Epithelial cell of prostate (primary cell): ENCODE measurements at regions not wholly inside any gene's neighbourhood (a gene's known extent, or its start where the extent isn't known, plus 50 kb on each side); places are given as distances from the start of the nearest gene placed in this dataset.
"Not testable (repeated sequence)": the region's sequence is repeated elsewhere in the genome, so short reads cannot be mapped to it uniquely, and the experiment has no call there.

ENCODE experiments used
- DNase-seq: peaks from one replicate; pipeline ENCODE4 v3.0.0-alpha.2; 2011; ENCODE audit warnings: low read depth, low spot score
- H3K27ac ChIP-seq: fragments of 450-650 bp; 2 replicates; pipeline ENCODE4 v1.5.1; 2017; ENCODE audit warnings: mild to moderate bottlenecking

GRCh38 chr6:132063738-132064137, 112.6 kb upstream of the CCN2 start:
- peak overlapping the region; percentile 5 for H3K27ac ChIP-seq
- DNase-seq = peak; percentile 48

- H3K27ac ChIP-seq = peak overlapping the region; percentile 5
- DNase-seq = no peak
These were observed 112.0 kb upstream of the CCN2 start for GRCh38 chr6:132063204-132063603.

DNA sequence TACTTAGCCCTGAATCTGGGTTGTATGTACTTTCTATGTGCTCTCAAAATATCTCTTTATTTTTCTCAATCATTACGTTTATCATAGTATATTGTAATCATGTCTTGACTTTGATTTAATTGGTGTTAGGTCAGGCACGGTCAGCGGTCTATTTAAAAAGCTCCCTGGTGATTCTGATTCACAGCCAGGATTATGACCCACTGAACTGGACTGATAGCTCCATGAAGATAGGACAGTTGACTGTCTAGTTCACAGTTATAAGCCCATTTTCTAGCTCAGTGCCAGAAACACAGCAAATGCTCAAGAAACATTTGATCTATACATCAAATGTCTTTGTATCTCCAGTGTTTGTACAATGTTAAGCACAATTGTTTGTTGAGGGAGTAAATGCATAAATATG, 111.5 kb upstream of the CCN2 start:
- DNase-seq = no peak
- H3K27ac ChIP-seq = no peak overlapping the region

GRCh38 chr6:132061381-132061780, 110.2 kb upstream of the CCN2 start:
- H3K27ac ChIP-seq = no peak overlapping the region
- no peak for DNase-seq

DNA sequence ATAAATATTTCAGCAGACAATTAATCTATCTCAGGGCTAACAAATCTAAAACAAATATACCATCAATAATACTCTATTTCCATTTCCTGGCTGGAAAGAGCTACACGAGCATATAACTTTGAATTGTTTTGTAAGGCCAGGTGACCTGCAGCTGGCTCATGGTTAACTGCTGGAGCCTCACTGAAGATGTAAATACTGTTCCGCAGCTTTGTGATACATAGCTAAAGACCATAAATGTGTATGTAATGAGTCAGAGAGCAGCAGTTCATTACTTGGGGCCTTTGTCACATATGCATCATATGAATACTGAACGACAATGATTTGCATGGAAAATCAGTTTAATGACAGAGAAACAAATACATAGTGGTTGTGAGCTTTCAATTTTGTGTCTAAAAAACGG, 109.4 kb upstream of the CCN2 start:
- peak overlapping the region; percentile 24 for H3K27ac ChIP-seq
- peak; percentile 58 for DNase-seq

DNA sequence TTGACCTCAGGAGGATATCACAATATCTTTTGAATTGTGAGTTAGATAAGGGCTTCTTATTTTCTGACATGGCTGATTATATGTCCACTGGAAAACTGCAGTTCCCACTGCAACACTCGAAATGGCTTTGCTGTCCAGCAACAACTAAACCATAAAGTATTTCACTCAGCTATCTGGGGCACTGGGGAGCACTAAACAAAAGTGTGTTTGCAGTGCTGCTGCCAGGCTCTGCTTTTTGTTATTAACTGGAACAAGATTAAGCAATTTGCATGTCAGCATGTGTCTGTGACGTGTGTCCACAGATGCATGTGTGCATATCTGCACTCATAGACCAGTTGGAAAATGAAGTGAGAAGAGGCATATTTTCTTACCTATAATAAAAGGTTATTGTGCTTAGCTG, 107.8 kb upstream of the CCN2 start:
- H3K27ac ChIP-seq = no peak overlapping the region
- no peak for DNase-seq

DNA sequence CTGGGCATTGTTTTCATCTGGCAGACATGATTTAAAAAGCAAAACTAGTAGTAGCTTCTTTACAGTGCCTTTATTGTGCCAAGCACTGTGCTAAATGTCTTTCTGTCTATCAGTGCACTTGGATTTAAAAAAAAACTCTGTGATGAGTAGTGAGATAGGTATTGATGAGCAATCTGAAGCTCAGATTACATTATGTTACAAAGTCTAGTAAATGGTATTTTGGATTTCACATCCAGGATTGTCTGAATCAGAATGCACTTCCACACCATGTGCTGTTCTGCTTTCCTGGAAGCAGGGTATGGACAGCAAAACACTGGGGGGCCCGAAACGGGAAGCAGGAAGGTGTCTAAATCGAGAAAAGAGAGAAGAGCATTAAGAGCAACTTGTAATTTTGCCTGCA, 103.4 kb upstream of the CCN2 start:
- no peak for DNase-seq
- H3K27ac ChIP-seq = peak overlapping the region; percentile 49

DNA sequence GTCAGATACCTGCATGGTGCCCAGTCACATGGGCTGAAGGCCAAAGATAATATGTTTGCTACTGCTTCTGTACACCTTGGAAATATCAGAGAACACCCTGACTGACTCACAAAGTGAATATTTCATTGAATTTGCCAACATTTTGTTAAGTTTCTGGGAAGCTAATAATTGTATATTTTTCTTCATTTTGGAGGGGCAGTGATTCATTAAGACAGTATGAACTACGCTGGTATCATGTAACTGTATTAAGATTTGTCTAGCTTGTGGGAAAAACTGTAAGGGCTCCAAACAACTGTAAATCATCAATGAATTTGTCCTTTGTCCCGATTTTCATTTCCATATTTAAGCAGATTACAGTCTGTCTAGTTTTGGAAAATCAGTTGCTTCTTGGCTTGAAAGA, 102.3 kb upstream of the CCN2 start:
- no peak overlapping the region for H3K27ac ChIP-seq
- DNase-seq = no peak

DNA sequence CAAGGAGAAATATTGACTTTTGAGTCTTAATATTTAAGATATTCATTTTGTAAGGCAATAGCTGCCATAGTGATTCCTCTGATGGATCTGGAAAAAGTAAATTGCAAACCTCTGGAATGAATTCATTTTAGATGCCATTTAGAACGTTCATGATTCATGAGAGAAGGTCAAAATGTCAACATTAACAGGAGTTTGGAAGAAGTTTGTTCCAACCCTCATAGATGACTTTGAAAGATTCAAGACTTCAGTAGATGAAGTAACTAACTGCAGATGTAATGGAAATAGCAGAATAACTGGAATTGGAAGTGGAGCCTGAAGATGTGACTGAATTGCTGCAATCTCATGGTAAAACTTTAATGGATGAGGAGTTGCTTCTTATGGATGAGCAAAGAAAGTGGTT, 100.9 kb upstream of the CCN2 start:
- H3K27ac ChIP-seq = no peak overlapping the region
- DNase-seq = no peak

GRCh38 chr6:132045877-132046276, 94.7 kb upstream of the CCN2 start:
- H3K27ac ChIP-seq = no peak overlapping the region
- no peak for DNase-seq

DNA sequence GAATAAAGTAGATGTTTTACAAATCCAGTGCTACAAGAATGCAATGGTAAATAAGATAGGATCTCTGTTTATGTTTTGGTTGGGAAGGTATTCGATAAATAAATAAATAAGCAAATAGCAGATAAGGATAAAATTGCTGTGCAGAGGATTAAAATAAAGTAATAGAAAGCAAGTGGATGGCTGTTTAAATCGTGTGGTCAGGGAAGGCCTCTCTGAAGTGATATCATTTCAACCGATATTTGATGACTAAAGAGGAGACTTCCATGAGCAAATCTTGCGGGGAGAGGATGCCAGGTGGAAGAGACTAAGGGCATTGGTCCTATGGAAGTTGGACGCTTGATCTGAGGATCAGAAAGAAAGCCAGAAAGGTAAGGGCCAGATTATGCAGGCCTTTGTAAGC, 92.0 kb upstream of the CCN2 start:
- H3K27ac ChIP-seq = no peak overlapping the region

DNA sequence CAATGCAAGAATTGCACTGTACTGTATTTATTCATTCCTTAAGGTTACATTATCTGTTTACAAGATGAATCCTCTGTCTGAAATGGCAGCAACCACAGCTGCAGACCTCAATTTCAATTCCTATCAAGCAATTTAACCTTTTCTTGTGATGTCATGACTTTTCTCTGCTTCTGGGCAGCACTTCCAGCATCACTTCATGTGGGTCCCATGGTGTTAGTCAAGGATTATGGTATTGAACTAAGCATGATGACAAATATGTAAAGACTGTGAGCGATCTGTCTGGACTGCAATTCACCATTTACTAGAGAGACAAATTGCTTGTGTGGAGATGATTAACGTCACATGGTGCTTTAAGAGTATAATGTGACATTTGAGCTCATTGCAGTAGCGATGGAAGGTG, 90.5 kb upstream of the CCN2 start:
- no peak for DNase-seq
- H3K27ac ChIP-seq = no peak overlapping the region

More for the DNA sequence above, 92.0 kb upstream of the CCN2 start:
- DNase-seq = no peak

- no peak overlapping the region for H3K27ac ChIP-seq
- DNase-seq = no peak
These were observed 76.9 kb upstream of the CCN2 start for GRCh38 chr6:132028029-132028428.

- no peak for DNase-seq
- H3K27ac ChIP-seq = no peak overlapping the region
These were observed 74.3 kb upstream of the CCN2 start for GRCh38 chr6:132025468-132025867.

DNA sequence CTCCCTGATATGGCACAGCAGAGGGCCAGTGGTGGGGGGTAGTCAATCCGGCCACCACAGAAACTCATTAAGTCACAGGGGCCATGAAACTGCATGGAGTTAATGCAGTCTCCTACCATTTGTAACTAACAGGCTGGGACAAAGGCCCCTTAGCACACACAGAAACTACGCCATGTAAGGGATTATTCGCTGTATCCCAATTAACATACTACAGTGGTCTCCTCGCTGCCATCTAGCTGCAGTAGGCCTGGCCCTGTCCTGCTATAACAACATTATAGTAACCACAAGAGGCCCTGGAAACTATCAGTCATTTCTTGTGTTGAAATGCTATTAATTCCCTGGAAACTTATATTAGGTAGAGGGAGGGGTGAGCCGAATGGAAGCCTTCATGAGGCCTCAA, 72.3 kb upstream of the CCN2 start:
- H3K27ac ChIP-seq = no peak overlapping the region
- DNase-seq = no peak

DNA sequence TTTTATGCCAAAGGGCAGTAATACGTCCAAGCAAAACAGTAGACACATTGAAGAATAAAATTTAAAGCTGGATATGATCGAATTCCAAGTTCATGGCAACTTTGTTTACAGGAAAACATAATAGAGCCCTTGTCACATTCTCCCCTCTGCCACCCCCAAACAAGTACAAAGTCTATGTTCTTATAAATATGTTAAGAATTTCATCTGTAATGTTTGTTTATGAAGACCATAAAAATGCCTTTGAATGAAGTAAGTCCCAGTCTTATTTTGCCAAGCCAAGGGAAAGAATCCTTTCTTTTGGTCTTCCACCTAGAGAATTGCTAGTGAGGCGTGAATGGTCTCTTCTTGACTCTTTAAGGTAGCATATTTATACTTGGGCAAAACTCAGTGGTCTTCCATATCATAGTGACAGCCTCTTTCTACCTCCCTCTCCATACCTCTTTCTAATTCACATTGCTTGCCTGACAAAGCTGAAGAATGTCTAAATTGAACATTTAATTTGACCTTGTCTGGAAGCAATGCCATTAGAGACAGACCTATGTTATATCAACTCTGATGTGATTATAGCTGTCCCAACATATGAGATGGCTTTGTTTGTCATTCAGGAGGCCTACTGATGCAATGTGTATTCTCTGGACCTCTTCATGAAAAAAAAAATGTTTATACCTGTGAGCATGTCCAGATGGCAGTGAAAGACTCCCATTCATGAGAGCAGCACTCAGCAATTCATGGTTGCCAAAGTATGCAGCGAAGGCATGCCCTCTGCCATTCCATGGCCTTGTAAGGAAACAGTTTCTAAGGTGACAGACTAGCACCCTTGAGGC, 70.6 kb upstream of the CCN2 start:
- no peak for DNase-seq
- no peak overlapping the region for H3K27ac ChIP-seq

DNA sequence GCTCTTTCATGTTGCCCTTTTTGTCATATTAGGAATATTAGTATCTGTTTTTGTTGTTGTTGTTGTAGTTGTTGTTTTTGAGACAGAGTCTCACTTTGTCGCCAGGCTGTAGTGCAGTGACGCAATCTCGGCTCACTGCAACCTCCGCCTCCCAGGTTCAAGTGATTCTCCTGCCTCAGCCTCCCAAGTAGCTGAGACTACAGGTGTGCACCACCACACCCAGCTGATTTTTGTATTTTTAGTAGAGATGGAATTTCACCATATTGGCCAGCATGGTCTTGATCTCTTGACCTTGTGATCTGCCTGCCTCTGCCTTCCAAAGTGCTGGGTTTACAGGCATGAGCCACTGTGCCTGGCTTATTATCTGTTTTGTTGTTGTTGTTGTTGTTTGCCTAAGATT, 69.7 kb upstream of the CCN2 start:
- DNase-seq, H3K27ac ChIP-seq: not testable (repeated sequence)

DNA sequence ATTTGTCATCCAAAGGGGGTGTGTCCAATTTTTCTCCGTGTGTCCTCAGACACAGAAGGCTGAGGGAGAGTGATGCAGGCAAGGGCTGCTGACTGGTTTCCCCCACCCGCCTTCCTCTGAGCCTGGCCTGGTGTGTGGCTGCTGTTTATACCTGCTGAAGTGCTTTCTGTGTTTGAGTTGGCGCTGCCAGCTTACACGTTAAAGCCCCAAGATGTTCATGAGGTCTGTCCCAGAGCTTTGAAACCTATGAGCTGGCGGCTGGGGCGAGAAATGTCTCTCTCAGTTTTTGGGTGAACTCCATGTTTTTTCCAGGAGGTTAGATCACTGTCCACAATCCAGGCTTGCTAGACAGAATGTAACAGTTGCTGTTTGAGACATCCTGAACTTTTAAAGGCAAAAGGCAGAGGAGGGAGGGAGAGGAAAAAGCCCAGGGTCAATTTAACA, 69.0 kb upstream of the CCN2 start:
- DNase-seq = no peak
- no peak overlapping the region for H3K27ac ChIP-seq

DNA sequence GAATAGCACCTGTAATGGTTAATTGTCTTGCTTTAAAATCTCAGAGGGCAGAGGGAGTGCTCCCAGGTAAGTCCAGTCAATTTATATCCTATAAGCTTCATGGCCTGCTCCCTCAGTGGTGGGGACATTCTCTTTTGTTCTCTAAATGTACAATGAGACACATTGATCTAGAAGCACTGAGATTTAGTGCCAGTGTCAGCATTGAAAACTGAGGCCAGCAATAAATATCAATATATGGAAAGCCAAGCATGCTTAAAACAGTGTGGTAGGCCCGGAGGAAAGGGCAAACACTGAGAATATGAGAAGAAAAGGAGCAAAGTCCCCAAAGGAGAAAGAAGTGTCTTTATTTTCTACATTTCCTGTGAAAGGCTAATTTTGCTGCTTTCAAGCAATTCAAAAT, 68.4 kb upstream of the CCN2 start:
- DNase-seq = no peak
- no peak overlapping the region for H3K27ac ChIP-seq

DNA sequence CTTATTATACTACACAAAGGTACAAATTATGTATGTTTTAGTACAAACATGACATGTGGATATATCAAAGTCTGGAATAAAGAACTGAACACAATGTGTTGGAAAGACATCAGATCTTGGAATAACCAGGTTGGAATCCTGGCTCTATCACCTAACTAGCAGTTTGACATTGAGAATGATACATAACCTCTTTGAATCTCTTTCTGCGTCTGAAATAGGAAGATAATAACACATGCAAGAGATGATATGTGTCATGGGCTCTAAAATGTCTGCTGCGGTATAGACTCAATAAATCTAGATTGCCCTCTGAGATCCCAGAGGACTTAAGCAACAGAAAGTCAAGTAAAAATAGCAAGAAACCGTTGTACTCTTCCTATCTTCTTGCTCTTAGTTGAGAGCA, 66.8 kb upstream of the CCN2 start:
- DNase-seq = no peak
- no peak overlapping the region for H3K27ac ChIP-seq

DNA sequence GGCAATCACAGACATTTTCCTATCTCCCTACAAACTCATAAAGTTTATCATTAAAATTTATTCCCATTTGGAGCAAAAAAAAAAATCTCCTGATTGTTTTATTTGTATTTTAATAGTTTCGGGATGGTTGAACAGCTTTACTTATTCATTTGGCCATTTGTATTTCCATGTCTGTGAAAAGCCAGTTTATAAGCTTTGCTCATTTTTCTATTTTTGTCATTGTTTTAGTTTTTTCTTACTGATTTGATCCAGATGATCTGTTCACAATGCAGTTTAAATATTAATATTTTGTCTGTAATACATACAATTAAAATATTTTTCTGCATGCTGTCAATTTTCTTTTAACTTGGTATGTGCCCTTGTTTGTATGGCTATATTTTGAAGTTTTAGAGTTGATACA, 65.2 kb upstream of the CCN2 start:
- no peak for DNase-seq
- H3K27ac ChIP-seq = no peak overlapping the region

DNA sequence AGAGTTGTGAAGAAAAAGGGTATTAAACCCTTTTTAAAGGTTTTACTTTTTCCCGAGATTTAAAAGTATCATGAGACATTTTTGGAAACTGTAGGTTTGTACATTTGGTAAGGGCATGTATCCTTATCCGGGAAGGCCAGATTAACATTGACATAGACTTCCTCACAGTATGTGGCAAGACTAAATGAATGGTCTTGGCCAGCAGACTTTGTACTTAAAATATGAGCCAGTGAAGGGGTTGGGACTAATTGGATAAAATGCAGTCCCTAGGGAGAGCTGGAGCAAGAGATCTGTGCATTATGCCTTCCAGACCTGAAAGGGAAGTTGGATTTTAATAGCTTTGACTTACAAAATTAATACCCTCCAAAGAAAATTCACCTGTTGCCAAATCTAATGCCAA, 60.4 kb upstream of the CCN2 start:
- H3K27ac ChIP-seq = no peak overlapping the region
- no peak for DNase-seq
